ENCODE measurements at regions not wholly inside any gene's neighbourhood (a gene's known extent, or its start where the extent isn't known, plus 50 kb on each side); places are given as distances from the start of the nearest gene placed in this dataset.
"Not testable (repeated sequence)": the region's sequence is repeated elsewhere in the genome, so short reads cannot be mapped to it uniquely, and the experiment has no call there.

GRCh38 chr20:36082315-36082915, 72.1 kb upstream of the EPB41L1 start:
- Histone ChIP-seq H3K27me3 (ENCODE audit: insufficient read depth, low read depth, severe bottlenecking) (no peaks in the 10 kb centered on the region), H3K4me3 (ENCODE audit: low read depth, low read length) (no peak overlapping the region), H3K27ac (no peak overlapping the region), H3K36me3 (no peaks in the 10 kb centered on the region), H3K9me3 (ENCODE audit: severe bottlenecking) (peaks cover 7% of the 10 kb centered on the region)
- DNase-seq, result no peak
- TF ChIP-seq CTCF (IDR thresholded peaks at IDR 0.05; ENCODE audit: low read depth, low read length), result no peak

GRCh38 chr20:36083200-36083599, 71.3 kb upstream of the EPB41L1 start:
- not testable (repeated sequence) for H3K9me3 ChIP-seq (ENCODE audit: severe bottlenecking); DNase-seq; H3K27ac ChIP-seq; H3K27me3 ChIP-seq (ENCODE audit: insufficient read depth, low read depth, severe bottlenecking); H3K4me3 ChIP-seq (ENCODE audit: low read depth, low read length); H3K36me3 ChIP-seq

GRCh38 chr20:36084356-36084755, 70.2 kb upstream of the EPB41L1 start:
- TF ChIP-seq CTCF (IDR thresholded peaks at IDR 0.05; ENCODE audit: low read depth, low read length), result no peak
- H3K9me3 ChIP-seq (ENCODE audit: severe bottlenecking), result peaks cover 7% of the 10 kb centered on the region
- no peak overlapping the region for H3K27ac ChIP-seq
- no peaks in the 10 kb centered on the region for H3K36me3 ChIP-seq
- no peak for DNase-seq
- no peaks in the 10 kb centered on the region for H3K27me3 ChIP-seq (ENCODE audit: insufficient read depth, low read depth, severe bottlenecking)
- H3K4me3 ChIP-seq (ENCODE audit: low read depth, low read length), result no peak overlapping the region

GRCh38 chr20:36084897-36085613, 69.5 kb upstream of the EPB41L1 start:
- Histone ChIP-seq H3K36me3 (no peaks in the 10 kb centered on the region), H3K9me3 (ENCODE audit: severe bottlenecking) (peaks cover 7% of the 10 kb centered on the region), H3K4me3 (ENCODE audit: low read depth, low read length) (no peak overlapping the region)

GRCh38 chr20:36085686-36086267, 68.8 kb upstream of the EPB41L1 start:
- no peaks in the 10 kb centered on the region for H3K27me3 ChIP-seq (ENCODE audit: insufficient read depth, low read depth, severe bottlenecking)
- H3K36me3 ChIP-seq, result no peaks in the 10 kb centered on the region
- peaks cover 7% of the 10 kb centered on the region for H3K9me3 ChIP-seq (ENCODE audit: severe bottlenecking)
- H3K27ac ChIP-seq, result no peak overlapping the region
- TF ChIP-seq CTCF (IDR thresholded peaks at IDR 0.05; ENCODE audit: low read depth, low read length), result no peak
- H3K4me3 ChIP-seq (ENCODE audit: low read depth, low read length), result no peak overlapping the region
- no peak for DNase-seq

More at GRCh38 chr20:36084897-36085613, 69.5 kb upstream of the EPB41L1 start:
- no peak for TF ChIP-seq CTCF (IDR thresholded peaks at IDR 0.05; ENCODE audit: low read depth, low read length)
- no peak for DNase-seq
- H3K27me3 ChIP-seq (ENCODE audit: insufficient read depth, low read depth, severe bottlenecking), result no peaks in the 10 kb centered on the region
- no peak overlapping the region for H3K27ac ChIP-seq

- H3K27me3 ChIP-seq (ENCODE audit: insufficient read depth, low read depth, severe bottlenecking), result peaks cover 3% of the 10 kb centered on the region
- no peak overlapping the region for H3K4me3 ChIP-seq (ENCODE audit: low read depth, low read length)
- H3K27ac ChIP-seq, result no peak overlapping the region
- DNase-seq, result no peak
- no peaks in the 10 kb centered on the region for H3K36me3 ChIP-seq
- peaks cover 7% of the 10 kb centered on the region for H3K9me3 ChIP-seq (ENCODE audit: severe bottlenecking)
- TF ChIP-seq CTCF (IDR thresholded peaks at IDR 0.05; ENCODE audit: low read depth, low read length), result no peak
These were observed 67.8 kb upstream of the EPB41L1 start for GRCh38 chr20:36086767-36087166.
